A673 (cell line): ENCODE measurements at regions not wholly inside any gene's neighbourhood (a gene's known extent, or its start where the extent isn't known, plus 50 kb on each side); places are given as distances from the start of the nearest gene placed in this dataset.

ENCODE experiments used
- EZH2 ChIP-seq: fragments of 200-600 bp; sonication (generic); IDR thresholded peaks from 2 replicates; pipeline ENCODE4 v1.6.1; 2017; ENCODE audit warnings: borderline replicate concordance, low read depth, mild to moderate bottlenecking, mixed read lengths, antibody characterized with exemption, low read length; ENCODE audit not compliant: poor library complexity, severe bottlenecking
- TF ChIP-seq, protein P1 (sequence below): fragments of 300-800, 200-600 bp; sonication (generic); conservative IDR thresholded peaks from 2 replicates; pipeline ENCODE4 v1.5.1; 2017; ENCODE audit warnings: low read depth, mild to moderate bottlenecking, antibody characterized with exemption, low read length, moderate library complexity, mixed read lengths

DNA sequence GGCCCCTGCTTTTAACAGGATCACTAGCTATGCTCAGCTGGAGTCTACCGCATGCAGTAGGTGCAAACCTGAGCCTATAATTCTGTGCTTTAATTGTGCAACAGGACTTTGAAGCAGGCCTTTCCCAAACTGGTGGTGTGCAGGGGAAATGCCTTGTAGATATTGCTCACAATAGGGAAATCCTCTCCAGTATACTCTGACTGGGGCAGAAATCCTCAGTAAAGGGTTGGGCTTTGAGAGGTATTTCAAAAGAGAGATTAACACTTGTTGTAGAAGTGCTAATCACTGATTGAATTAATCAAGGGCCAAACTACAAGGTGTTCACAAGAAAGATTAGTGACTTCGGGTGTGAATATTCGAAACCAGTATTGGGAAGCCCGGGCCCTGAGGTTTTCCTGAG lies 58.5 kb upstream of the EXOC6 start:
- TF ChIP-seq, protein P1, sequence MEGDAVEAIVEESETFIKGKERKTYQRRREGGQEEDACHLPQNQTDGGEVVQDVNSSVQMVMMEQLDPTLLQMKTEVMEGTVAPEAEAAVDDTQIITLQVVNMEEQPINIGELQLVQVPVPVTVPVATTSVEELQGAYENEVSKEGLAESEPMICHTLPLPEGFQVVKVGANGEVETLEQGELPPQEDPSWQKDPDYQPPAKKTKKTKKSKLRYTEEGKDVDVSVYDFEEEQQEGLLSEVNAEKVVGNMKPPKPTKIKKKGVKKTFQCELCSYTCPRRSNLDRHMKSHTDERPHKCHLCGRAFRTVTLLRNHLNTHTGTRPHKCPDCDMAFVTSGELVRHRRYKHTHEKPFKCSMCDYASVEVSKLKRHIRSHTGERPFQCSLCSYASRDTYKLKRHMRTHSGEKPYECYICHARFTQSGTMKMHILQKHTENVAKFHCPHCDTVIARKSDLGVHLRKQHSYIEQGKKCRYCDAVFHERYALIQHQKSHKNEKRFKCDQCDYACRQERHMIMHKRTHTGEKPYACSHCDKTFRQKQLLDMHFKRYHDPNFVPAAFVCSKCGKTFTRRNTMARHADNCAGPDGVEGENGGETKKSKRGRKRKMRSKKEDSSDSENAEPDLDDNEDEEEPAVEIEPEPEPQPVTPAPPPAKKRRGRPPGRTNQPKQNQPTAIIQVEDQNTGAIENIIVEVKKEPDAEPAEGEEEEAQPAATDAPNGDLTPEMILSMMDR = no peak
- no peak for TF ChIP-seq EZH2
